Inflammatory macrophage (primary cell): ENCODE measurements at regions not wholly inside any gene's neighbourhood (a gene's known extent, or its start where the extent isn't known, plus 50 kb on each side); places are given as distances from the start of the nearest gene placed in this dataset.
A peak's percentile ranks its signal among the peaks of the same experiment; 100 is the strongest.

ENCODE experiments used
- DNase-seq, 2 donors: peaks; one replicate each; pipeline ENCODE4 v3.0.0-alpha.2; 2020 to 2022

- no peak for DNase-seq
These were observed 123.6 kb upstream of the DST start for GRCh38 chr6:56766139-56766805.

- DNase-seq = no peak
These were observed 122.8 kb upstream of the DST start for GRCh38 chr6:56765494-56765893.

GRCh38 chr6:56764081-56764566, 121.4 kb upstream of the DST start:
- peak; percentile 40 to 55 for DNase-seq

GRCh38 chr6:56761651-56762050, 119.0 kb upstream of the DST start:
- no peak for DNase-seq

- no peak for DNase-seq
These were observed 118.2 kb upstream of the DST start for GRCh38 chr6:56760842-56761241.

- no peak for DNase-seq
These were observed 116.8 kb upstream of the DST start for GRCh38 chr6:56759521-56759920.

- no peak for DNase-seq
These were observed 115.9 kb upstream of the DST start for GRCh38 chr6:56758553-56758952.

- no peak for DNase-seq
These were observed 115.4 kb upstream of the DST start for GRCh38 chr6:56758120-56758519.

GRCh38 chr6:56757588-56757984, 114.9 kb upstream of the DST start:
- peak; percentile 74 to 82 for DNase-seq

- DNase-seq = no peak
These were observed 114.3 kb upstream of the DST start for GRCh38 chr6:56756791-56757587.

GRCh38 chr6:56756219-56756789, 113.6 kb upstream of the DST start:
- DNase-seq = peak; percentile 34 to 59

- no peak for DNase-seq
These were observed 112.4 kb upstream of the DST start for GRCh38 chr6:56755040-56755439.

GRCh38 chr6:56753811-56754210, 111.1 kb upstream of the DST start:
- DNase-seq = no peak

- DNase-seq = no peak
These were observed 109.8 kb upstream of the DST start for GRCh38 chr6:56752534-56752933.

GRCh38 chr6:56752009-56752408, 109.3 kb upstream of the DST start:
- DNase-seq = no peak

- no peak for DNase-seq
These were observed 108.9 kb upstream of the DST start for GRCh38 chr6:56751604-56752003.

- no peak for DNase-seq
These were observed 108.0 kb upstream of the DST start for GRCh38 chr6:56750686-56751085.

- DNase-seq = peak in 1 of 2 donors; percentile 31
These were observed 107.0 kb upstream of the DST start for GRCh38 chr6:56749632-56750151.

- no peak for DNase-seq
These were observed 104.2 kb upstream of the DST start for GRCh38 chr6:56746767-56747504.

GRCh38 chr6:56745971-56746370, 103.3 kb upstream of the DST start:
- DNase-seq = no peak

GRCh38 chr6:56745081-56745480, 102.4 kb upstream of the DST start:
- no peak for DNase-seq

GRCh38 chr6:56744528-56744927, 101.8 kb upstream of the DST start:
- DNase-seq = no peak
